ENCODE measurements at regions not wholly inside any gene's neighbourhood (a gene's known extent, or its start where the extent isn't known, plus 50 kb on each side); places are given as distances from the start of the nearest gene placed in this dataset.

DNA sequence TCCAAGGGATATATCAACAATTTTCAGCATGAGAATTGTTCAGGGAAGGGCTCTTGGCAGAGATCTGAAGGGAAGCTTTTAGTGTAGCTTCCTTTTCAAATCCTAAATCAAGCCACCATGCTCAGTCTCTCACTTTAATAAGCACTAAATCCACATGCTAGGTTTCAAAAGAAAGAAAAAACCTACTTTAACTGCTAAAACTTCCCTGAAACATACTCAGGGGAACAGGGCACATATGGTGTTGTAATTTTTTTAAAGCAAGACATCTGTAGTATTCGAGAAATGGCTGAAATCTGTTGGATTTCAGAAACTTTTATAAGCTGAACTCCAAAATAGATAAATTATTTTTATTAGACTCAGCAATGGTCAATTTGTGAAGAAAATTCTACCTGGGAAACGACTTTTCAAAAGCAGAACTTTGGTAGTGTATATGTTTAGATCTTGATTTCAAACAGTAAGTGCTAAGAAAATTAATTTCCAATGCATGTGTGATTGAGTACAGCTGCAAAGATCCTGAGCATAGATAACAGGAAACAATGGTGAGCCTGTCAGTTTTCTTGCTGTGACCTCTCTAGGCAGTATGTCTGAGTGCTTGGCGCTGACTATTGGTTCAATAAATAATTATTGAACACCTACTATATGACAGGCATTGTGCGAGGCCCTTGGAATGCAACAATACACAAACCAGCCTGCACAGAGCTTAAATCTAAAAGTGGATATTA is 804.5 kb upstream of the SOX9 start:
- H3K27me3 ChIP-seq (replicated peaks in 1 of 4; ENCODE audit: control insufficient read depth in 3 of 4, extremely low read depth in 1 of 4, insufficient read depth in 3 of 4, low read length in 3 of 4), result no peaks in the 10 kb centered on the region
- H3K14ac ChIP-seq (ENCODE audit: insufficient read length), result no peak overlapping the region
- no peak overlapping the region for H3K23ac ChIP-seq (ENCODE audit: insufficient read length)
- WGBS, 2 experiments (ENCODE audit: extremely low coverage in 1 of 2, insufficient coverage in 1 of 2, insufficient read length in 1 of 2, insufficient replicate concordance in 2 of 2, low coverage in 1 of 2, low lambda C conversion rate in 2 of 2, missing lambda C conversion rate in 1 of 2), result 92% methylated on average over 4 of the region's 4 CpGs; no CpG with 5 or more reads in 1 of the 2 experiments
- no peak overlapping the region for H3K4me3 ChIP-seq (ENCODE audit: extremely low read depth in 1 of 4, insufficient read depth in 2 of 4, low read depth in 3 of 4, low read length in 4 of 4)
- no peaks in the 10 kb centered on the region for H3K36me3 ChIP-seq (ENCODE audit: control insufficient read depth in 2 of 4, insufficient read depth in 4 of 4, low read length in 3 of 4)
- H3K9ac ChIP-seq (replicated peaks in 1 of 4; ENCODE audit: extremely low read depth in 1 of 4, low read depth in 3 of 4, low read length in 3 of 4), result no peak overlapping the region
- H2BK5ac ChIP-seq (ENCODE audit: low read depth, low read length), result no peak overlapping the region
- CTCF ChIA-PET (ENCODE audit: partially characterized antibody), result no interaction called here
- no peak overlapping the region for H4K5ac ChIP-seq (ENCODE audit: insufficient read length, low read depth, low read length)
- no peak overlapping the region for H2BK15ac ChIP-seq (ENCODE audit: low read length)
- H3K4ac ChIP-seq (replicated peaks; ENCODE audit: insufficient read length, low read depth, low read length), result no peak overlapping the region
- DNase-seq (ENCODE audit: low read depth in 1 of 2, low spot score in 2 of 2), result no peak
- H2AFZ ChIP-seq (ENCODE audit: low read length), result no peak overlapping the region
- H3K79me1 ChIP-seq (ENCODE audit: low read depth, low read length), result no peaks in the 10 kb centered on the region
- H4K20me1 ChIP-seq (replicated peaks in 1 of 2; ENCODE audit: control insufficient read depth in 1 of 2, insufficient read depth in 2 of 2, low read length in 2 of 2), result no peaks in the 10 kb centered on the region
- H3K4me1 ChIP-seq (replicated peaks in 1 of 4; ENCODE audit: control insufficient read depth in 3 of 4, insufficient read depth in 4 of 4, low read length in 3 of 4), result no peaks in the 10 kb centered on the region
- no peaks in the 10 kb centered on the region for H3K9me3 ChIP-seq (ENCODE audit: insufficient read depth in 2 of 2, low read depth in 1 of 2, low read length in 1 of 2)
- H2BK120ac ChIP-seq (replicated peaks; ENCODE audit: low read depth, low read length), result no peak overlapping the region
- POLR2A ChIA-PET (ENCODE audit: partially characterized antibody), result no interaction called here
- no peak overlapping the region for H2AK5ac ChIP-seq (ENCODE audit: low read depth, low read length)
- no peak overlapping the region for H2BK20ac ChIP-seq (ENCODE audit: low read length)
- H4K91ac ChIP-seq (replicated peaks; ENCODE audit: insufficient read length, low read length), result no peak overlapping the region
- H4K8ac ChIP-seq (ENCODE audit: extremely low read depth, insufficient read depth, low read length), result no peak overlapping the region
- no peak overlapping the region for H2BK12ac ChIP-seq (ENCODE audit: low read depth, low read length)
- FAIRE-seq, result no peak
- no peak overlapping the region for H3K18ac ChIP-seq (ENCODE audit: extremely low read depth, low read length)
- no peak overlapping the region for H3K56ac ChIP-seq (replicated peaks; ENCODE audit: insufficient read length, low read depth, low read length)
- H3K79me2 ChIP-seq (ENCODE audit: control insufficient read depth in 1 of 2, insufficient read depth in 2 of 2, low read length in 2 of 2), result no peaks in the 10 kb centered on the region
- no peak overlapping the region for H3K4me2 ChIP-seq (ENCODE audit: insufficient read depth in 1 of 2, low read depth in 2 of 2, low read length in 2 of 2)
- no peaks in the 10 kb centered on the region for H3K23me2 ChIP-seq (ENCODE audit: low read depth, low read length)
- no peak overlapping the region for H3K27ac ChIP-seq (ENCODE audit: low read depth, low read length)
- TF ChIP-seq RFX5 (IDR thresholded peaks at IDR 0.05; ENCODE audit: borderline replicate concordance, low read depth, low read length) (no peak), ASH2L (IDR thresholded peaks at IDR 0.05; ENCODE audit: low read length) (no peak)
- TF ChIP-seq, protein P1, sequence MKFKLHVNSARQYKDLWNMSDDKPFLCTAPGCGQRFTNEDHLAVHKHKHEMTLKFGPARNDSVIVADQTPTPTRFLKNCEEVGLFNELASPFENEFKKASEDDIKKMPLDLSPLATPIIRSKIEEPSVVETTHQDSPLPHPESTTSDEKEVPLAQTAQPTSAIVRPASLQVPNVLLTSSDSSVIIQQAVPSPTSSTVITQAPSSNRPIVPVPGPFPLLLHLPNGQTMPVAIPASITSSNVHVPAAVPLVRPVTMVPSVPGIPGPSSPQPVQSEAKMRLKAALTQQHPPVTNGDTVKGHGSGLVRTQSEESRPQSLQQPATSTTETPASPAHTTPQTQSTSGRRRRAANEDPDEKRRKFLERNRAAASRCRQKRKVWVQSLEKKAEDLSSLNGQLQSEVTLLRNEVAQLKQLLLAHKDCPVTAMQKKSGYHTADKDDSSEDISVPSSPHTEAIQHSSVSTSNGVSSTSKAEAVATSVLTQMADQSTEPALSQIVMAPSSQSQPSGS (IDR thresholded peaks at IDR 0.05; ENCODE audit: low read length), result no peak
